Sigmoid colon (tissue), 4 donors: ENCODE measurements at regions not wholly inside any gene's neighbourhood (a gene's known extent, or its start where the extent isn't known, plus 50 kb on each side); places are given as distances from the start of the nearest gene placed in this dataset.

Experiments
- CTCF ChIP-seq, 4 experiments: fragments of 450-650 bp in 3 of 4; fragments of 200-600 bp in 1 of 4; IDR thresholded peaks; one replicate each; pipeline ENCODE4 v1.5.1; 2016 to 2019; ENCODE audit warnings: antibody characterized with exemption in 4 of 4, mild to moderate bottlenecking in 3 of 4, moderate library complexity in 2 of 4
- POLR2AphosphoS5 ChIP-seq, 4 donors: sonication (generic); formaldehyde crosslinking; IDR thresholded peaks; one replicate each; pipeline ENCODE4 v1.6.1; 2017; ENCODE audit warnings: antibody characterized with exemption in 4 of 4

- TF ChIP-seq CTCF (IDR thresholded peaks at IDR 0.05): no peak
- TF ChIP-seq POLR2AphosphoS5 (IDR thresholded peaks at IDR 0.05): no peak
Observed at GRCh38 chr2:189379287-189379630, 62.0 kb upstream of the WDR75 start.
